ENCODE measurements at regions not wholly inside any gene's neighbourhood (a gene's known extent, or its start where the extent isn't known, plus 50 kb on each side); places are given as distances from the start of the nearest gene placed in this dataset.

GRCh38 chr10:94281654-94282053, 81.1 kb downstream of the NOC3L start:
- TF ChIP-seq POLR2A (IDR thresholded peaks at IDR 0.05; ENCODE audit: extremely low read depth, insufficient read length): no peak
- no peak for TF ChIP-seq CTCF (IDR thresholded peaks at IDR 0.05; ENCODE audit: low read depth, low read length)
- TF ChIP-seq MYC (IDR thresholded peaks at IDR 0.05; ENCODE audit: low read depth, low read length): no peak

All from NB4 (cell line).